ENCODE measurements at regions not wholly inside any gene's neighbourhood (a gene's known extent, or its start where the extent isn't known, plus 50 kb on each side); places are given as distances from the start of the nearest gene placed in this dataset.
A peak's percentile ranks its signal among the peaks of the same experiment; 100 is the strongest.

DNA sequence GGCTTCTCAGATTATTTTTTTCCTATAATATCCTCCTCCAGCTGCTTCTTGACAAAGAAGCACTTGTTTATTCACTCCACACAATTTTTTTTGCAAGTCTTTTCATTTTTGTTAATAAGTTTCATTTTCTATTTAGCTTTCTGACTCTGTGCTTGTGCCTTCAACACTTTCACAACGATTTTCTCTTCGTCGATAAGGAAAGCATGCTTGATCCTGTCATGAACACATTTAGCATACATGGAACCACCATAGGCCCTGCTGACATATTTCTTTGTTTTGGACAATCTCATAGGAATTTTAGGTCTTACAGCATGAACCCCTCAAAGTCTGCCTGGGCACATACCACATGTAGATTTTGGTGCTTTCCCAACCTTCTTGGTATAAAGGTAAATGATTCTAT, 346.0 kb downstream of the KCNRG start:
- Histone ChIP-seq H4K20me1 (ENCODE audit: insufficient read depth, low read length) (no peaks in the 10 kb centered on the region), H3K4me3 (ENCODE audit: low read depth, low read length, poor library complexity, severe bottlenecking) (no peak overlapping the region), H3K4me1 (ENCODE audit: insufficient read depth, low read length, severe bottlenecking) (peaks cover 69% of the 10 kb centered on the region), H3K9me2 (ENCODE audit: low read depth, low read length) (no peaks in the 10 kb centered on the region), H3F3A (ENCODE audit: insufficient read depth, low read length) (no peaks in the 10 kb centered on the region), H3K9me3 (ENCODE audit: low read length) (no peaks in the 10 kb centered on the region), H3K4me2 (ENCODE audit: low read length) (no peak overlapping the region), H2AFZ (ENCODE audit: low read length) (no peak overlapping the region), H3K9ac (ENCODE audit: low read length) (no peak overlapping the region), H3K27ac (ENCODE audit: low read depth, low read length, poor library complexity, severe bottlenecking) (peak overlapping the region; percentile 5), H3K27me3 (ENCODE audit: insufficient read depth, low read length) (no peaks in the 10 kb centered on the region), H3K79me2 (ENCODE audit: insufficient read depth, low read length) (no peaks in the 10 kb centered on the region), H3K36me3 (ENCODE audit: insufficient read depth, low read length) (no peaks in the 10 kb centered on the region)
- no peak for TF ChIP-seq EZH2 (IDR thresholded peaks at IDR 0.05; ENCODE audit: borderline replicate concordance, low read length)
- TF ChIP-seq, protein P1, sequence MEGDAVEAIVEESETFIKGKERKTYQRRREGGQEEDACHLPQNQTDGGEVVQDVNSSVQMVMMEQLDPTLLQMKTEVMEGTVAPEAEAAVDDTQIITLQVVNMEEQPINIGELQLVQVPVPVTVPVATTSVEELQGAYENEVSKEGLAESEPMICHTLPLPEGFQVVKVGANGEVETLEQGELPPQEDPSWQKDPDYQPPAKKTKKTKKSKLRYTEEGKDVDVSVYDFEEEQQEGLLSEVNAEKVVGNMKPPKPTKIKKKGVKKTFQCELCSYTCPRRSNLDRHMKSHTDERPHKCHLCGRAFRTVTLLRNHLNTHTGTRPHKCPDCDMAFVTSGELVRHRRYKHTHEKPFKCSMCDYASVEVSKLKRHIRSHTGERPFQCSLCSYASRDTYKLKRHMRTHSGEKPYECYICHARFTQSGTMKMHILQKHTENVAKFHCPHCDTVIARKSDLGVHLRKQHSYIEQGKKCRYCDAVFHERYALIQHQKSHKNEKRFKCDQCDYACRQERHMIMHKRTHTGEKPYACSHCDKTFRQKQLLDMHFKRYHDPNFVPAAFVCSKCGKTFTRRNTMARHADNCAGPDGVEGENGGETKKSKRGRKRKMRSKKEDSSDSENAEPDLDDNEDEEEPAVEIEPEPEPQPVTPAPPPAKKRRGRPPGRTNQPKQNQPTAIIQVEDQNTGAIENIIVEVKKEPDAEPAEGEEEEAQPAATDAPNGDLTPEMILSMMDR (IDR thresholded peaks at IDR 0.05; ENCODE audit: low read length): no peak

DNA sequence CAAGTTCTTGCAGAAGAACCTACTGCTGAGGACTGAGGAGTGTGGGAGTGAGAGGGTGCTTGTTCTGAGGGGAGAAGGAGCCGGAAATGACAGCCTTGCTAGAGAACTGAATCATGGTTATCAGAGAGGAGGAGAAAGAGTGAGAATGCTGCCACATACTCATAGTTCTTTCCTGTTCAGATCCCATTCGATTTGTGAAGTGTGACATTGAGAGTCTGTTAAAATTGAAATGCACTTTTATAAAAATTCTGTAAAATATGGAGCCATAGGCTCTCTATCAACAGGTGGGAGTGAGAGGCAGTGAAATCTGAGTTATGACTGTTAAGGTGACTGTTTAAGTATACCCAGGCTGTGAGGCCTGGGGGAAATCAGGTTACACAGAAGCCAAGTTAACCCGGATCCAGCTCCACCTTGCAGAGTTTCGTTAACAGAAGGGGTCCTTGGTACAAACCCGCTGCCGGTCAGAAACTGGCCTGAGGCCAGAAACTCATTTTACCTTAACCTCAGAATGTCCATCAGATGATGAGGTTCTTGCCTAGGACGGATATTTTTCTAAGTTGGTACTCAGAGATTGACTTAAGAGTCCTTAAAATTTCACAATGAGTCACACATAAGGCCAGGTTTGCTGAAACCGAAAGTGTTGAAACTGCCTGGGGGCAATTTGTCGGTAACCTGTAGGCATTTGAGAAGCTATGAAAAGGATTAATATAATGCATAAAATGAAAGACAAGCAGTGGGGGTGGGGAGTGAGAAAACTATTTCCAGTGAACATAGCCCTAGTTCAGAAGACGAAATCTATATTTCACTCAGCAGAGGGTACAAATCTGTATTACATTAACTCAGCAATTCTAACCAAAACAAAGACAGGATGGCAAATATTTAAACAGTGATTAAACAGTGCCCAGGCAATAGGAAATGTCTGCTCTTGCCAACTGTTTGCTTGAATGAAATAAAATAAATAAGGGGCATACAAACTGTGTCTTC, 350.5 kb downstream of the KCNRG start:
- peak overlapping the region; percentile 85 for H3K27ac ChIP-seq (ENCODE audit: low read depth, low read length, poor library complexity, severe bottlenecking)
- peak overlapping the region; percentile 61 for H3K4me2 ChIP-seq (ENCODE audit: low read length)
- H3K79me2 ChIP-seq (ENCODE audit: insufficient read depth, low read length): no peaks in the 10 kb centered on the region
- H3F3A ChIP-seq (ENCODE audit: insufficient read depth, low read length): no peaks in the 10 kb centered on the region
- no peaks in the 10 kb centered on the region for H3K9me2 ChIP-seq (ENCODE audit: low read depth, low read length)
- H4K20me1 ChIP-seq (ENCODE audit: insufficient read depth, low read length): no peaks in the 10 kb centered on the region
- peak overlapping the region; percentile 30 for H2AFZ ChIP-seq (ENCODE audit: low read length)
- TF ChIP-seq EZH2 (IDR thresholded peaks at IDR 0.05; ENCODE audit: borderline replicate concordance, low read length): no peak
- TF ChIP-seq, protein P1 (IDR thresholded peaks at IDR 0.05; ENCODE audit: low read length): no peak
- no peaks in the 10 kb centered on the region for H3K36me3 ChIP-seq (ENCODE audit: insufficient read depth, low read length)
- peak overlapping the region; percentile 39 for H3K4me3 ChIP-seq (ENCODE audit: low read depth, low read length, poor library complexity, severe bottlenecking)
- peaks cover 44% of the 10 kb centered on the region for H3K4me1 ChIP-seq (ENCODE audit: insufficient read depth, low read length, severe bottlenecking)
- no peaks in the 10 kb centered on the region for H3K27me3 ChIP-seq (ENCODE audit: insufficient read depth, low read length)
- peak overlapping the region; percentile 47 for H3K9ac ChIP-seq (ENCODE audit: low read length)
- H3K9me3 ChIP-seq (ENCODE audit: low read length): no peaks in the 10 kb centered on the region

DNA sequence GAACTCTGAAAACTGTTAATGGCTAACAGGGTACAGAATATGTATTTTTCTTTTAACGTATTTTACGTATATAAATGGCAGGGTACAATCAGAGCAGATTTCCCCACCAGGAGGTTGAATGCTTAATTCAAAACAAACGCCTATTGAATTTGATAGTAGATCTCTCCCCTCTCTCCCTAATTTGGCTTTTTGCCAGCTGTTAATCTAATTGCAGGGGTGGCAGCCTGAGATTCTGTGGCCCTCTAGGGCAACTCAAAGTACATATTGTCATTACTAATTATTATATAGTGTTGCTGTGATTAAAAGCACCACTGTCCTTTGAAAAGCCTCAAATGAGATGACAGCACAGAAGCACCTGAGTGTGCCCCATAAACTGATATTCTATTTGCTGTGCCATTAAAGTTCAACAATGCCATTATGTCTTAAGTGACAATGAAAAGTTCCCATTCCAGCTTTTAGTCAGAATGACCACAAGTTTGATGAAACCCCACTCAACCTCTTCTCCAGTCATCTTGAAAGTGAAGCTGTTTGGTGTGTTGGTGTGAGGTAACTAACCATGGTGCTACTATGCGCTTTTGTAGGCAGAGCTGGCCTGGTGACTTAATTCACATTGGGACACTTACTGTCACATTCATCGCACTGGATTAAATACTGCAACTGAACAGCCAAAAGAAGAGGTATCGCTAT, 351.4 kb downstream of the KCNRG start:
- Histone ChIP-seq H3K36me3 (ENCODE audit: insufficient read depth, low read length) (no peaks in the 10 kb centered on the region), H3K27me3 (ENCODE audit: insufficient read depth, low read length) (no peaks in the 10 kb centered on the region), H3K9me3 (ENCODE audit: low read length) (no peaks in the 10 kb centered on the region), H3K9ac (ENCODE audit: low read length) (peak overlapping the region; percentile 47), H2AFZ (ENCODE audit: low read length) (peak overlapping the region; percentile 30; the same call in 1 of the 2 replicates), H3K9me2 (ENCODE audit: low read depth, low read length) (no peaks in the 10 kb centered on the region), H3K79me2 (ENCODE audit: insufficient read depth, low read length) (no peaks in the 10 kb centered on the region), H3K4me3 (ENCODE audit: low read depth, low read length, poor library complexity, severe bottlenecking) (peak overlapping the region; percentile 39), H3K27ac (ENCODE audit: low read depth, low read length, poor library complexity, severe bottlenecking) (peak overlapping the region; percentile 85), H4K20me1 (ENCODE audit: insufficient read depth, low read length) (no peaks in the 10 kb centered on the region), H3F3A (ENCODE audit: insufficient read depth, low read length) (no peaks in the 10 kb centered on the region), H3K4me1 (ENCODE audit: insufficient read depth, low read length, severe bottlenecking) (peaks cover 45% of the 10 kb centered on the region), H3K4me2 (ENCODE audit: low read length) (peak overlapping the region; percentile 61)
- TF ChIP-seq, protein P1 (IDR thresholded peaks at IDR 0.05; ENCODE audit: low read length): no peak
- no peak for TF ChIP-seq EZH2 (IDR thresholded peaks at IDR 0.05; ENCODE audit: borderline replicate concordance, low read length)

Data from OCI-LY1 (cell line).